HG02571 (cell line): ENCODE measurements at regions not wholly inside any gene's neighbourhood (a gene's known extent, or its start where the extent isn't known, plus 50 kb on each side); places are given as distances from the start of the nearest gene placed in this dataset.
"Not testable (repeated sequence)": the region's sequence is repeated elsewhere in the genome, so short reads cannot be mapped to it uniquely, and the experiment has no call there.

Source experiments
- ATAC-seq: cut with Tn5 transposase; IDR thresholded peaks from one replicate; pipeline ENCODE4 v1.9.1; 2021; ENCODE audit warnings: mild to moderate bottlenecking, moderate library complexity; ENCODE audit not compliant: unreplicated experiment

- ATAC-seq = no peak
Observed at GRCh38 chr5:56763711-56764466, 51.5 kb upstream of the MAP3K1 start.

- ATAC-seq = no peak
Observed at GRCh38 chr5:56763182-56763581, 52.2 kb upstream of the MAP3K1 start.

- no peak for ATAC-seq
Observed at GRCh38 chr5:56761151-56761885, 54.0 kb upstream of the MAP3K1 start.

- ATAC-seq = no peak
Observed at GRCh38 chr5:56760723-56761122, 54.6 kb upstream of the MAP3K1 start.

- no peak for ATAC-seq
Observed at GRCh38 chr5:56759521-56760216, 55.7 kb upstream of the MAP3K1 start.

- no peak for ATAC-seq
Observed at GRCh38 chr5:56757077-56757476, 58.3 kb upstream of the MAP3K1 start.

- no peak for ATAC-seq
Observed at GRCh38 chr5:56755036-56755555, 60.3 kb upstream of the MAP3K1 start.

GRCh38 chr5:56753588-56753987 lies 61.8 kb upstream of the MAP3K1 start:
- not testable (repeated sequence) for ATAC-seq

GRCh38 chr5:56751572-56752313 lies 63.6 kb upstream of the MAP3K1 start:
- no peak for ATAC-seq

- ATAC-seq = no peak
Observed at GRCh38 chr5:56749842-56750241, 65.5 kb upstream of the MAP3K1 start.

GRCh38 chr5:56746553-56747339 lies 68.6 kb upstream of the MAP3K1 start:
- no peak for ATAC-seq

- no peak for ATAC-seq
Observed at GRCh38 chr5:56745864-56746263, 69.5 kb upstream of the MAP3K1 start.

- no peak for ATAC-seq
Observed at GRCh38 chr5:56740868-56741267, 74.5 kb upstream of the MAP3K1 start.

- no peak for ATAC-seq
Observed at GRCh38 chr5:56739990-56740389, 75.4 kb upstream of the MAP3K1 start.

- no peak for ATAC-seq
Observed at GRCh38 chr5:56737951-56738606, 77.3 kb upstream of the MAP3K1 start.

GRCh38 chr5:56737002-56737621 lies 78.2 kb upstream of the MAP3K1 start:
- ATAC-seq = no peak

- no peak for ATAC-seq
Observed at GRCh38 chr5:56735849-56736641, 79.3 kb upstream of the MAP3K1 start.

- no peak for ATAC-seq
Observed at GRCh38 chr5:56734091-56734694, 81.2 kb upstream of the MAP3K1 start.
